HL-60 (cell line): ENCODE measurements at regions not wholly inside any gene's neighbourhood (a gene's known extent, or its start where the extent isn't known, plus 50 kb on each side); places are given as distances from the start of the nearest gene placed in this dataset.
"Not testable (repeated sequence)": the region's sequence is repeated elsewhere in the genome, so short reads cannot be mapped to it uniquely, and the experiment has no call there.

Experiments
- DNase-seq, 2 experiments: peaks; one replicate each; pipeline ENCODE4 v3.0.0-alpha.2; 2010 to 2020; ENCODE audit warnings: low read depth in 1 of 2, low spot score in 1 of 2
- H3K27ac ChIP-seq: fragments of 250-450 bp; sonication (Bioruptor Pico); replicated peaks from 2 replicates; pipeline ENCODE4 v1.5.1; 2020; ENCODE audit warnings: mild to moderate bottlenecking, moderate library complexity
- H3K27me3 ChIP-seq: fragments of 250-450 bp; sonication (Bioruptor Pico); 2 replicates; pipeline ENCODE4 v1.5.1; 2021; ENCODE audit warnings: mild to moderate bottlenecking, moderate library complexity; ENCODE audit not compliant: insufficient read depth, poor library complexity, severe bottlenecking
- H3K4me3 ChIP-seq: replicated peaks from 2 replicates; pipeline ENCODE4 v1.5.1; 2011; ENCODE audit warnings: mild to moderate bottlenecking, control low read depth, low read length; ENCODE audit not compliant: insufficient read depth
- CTCF ChIP-seq: IDR thresholded peaks from one replicate; pipeline ENCODE4 v1.5.1; 2011; ENCODE audit warnings: low read length, control low read depth, inconsistent platforms; ENCODE audit not compliant: insufficient read depth
- GABPA ChIP-seq: IDR thresholded peaks from 2 replicates; pipeline ENCODE4 v1.6.1; 2012; ENCODE audit warnings: low read depth
- POLR2AphosphoS5 ChIP-seq: IDR thresholded peaks from 2 replicates; pipeline ENCODE4 v1.6.1; 2012; ENCODE audit warnings: low read depth
- SPI1 ChIP-seq: IDR thresholded peaks from 2 replicates; pipeline ENCODE4 v1.6.1; 2012; ENCODE audit warnings: low read depth, mild to moderate bottlenecking, borderline replicate concordance
- TF ChIP-seq, protein P1 (sequence below): IDR thresholded peaks from 2 replicates; pipeline ENCODE4 v1.6.1; 2012; ENCODE audit warnings: low read depth; ENCODE audit not compliant: insufficient replicate concordance

GRCh38 chr20:53779822-53780221 is 186.2 kb upstream of the ZNF217 start:
- no peak overlapping the region for H3K4me3 ChIP-seq
- DNase-seq: no peak
- TF ChIP-seq GABPA (no peak), CTCF (no peak), POLR2AphosphoS5 (no peak), SPI1 (no peak)
- TF ChIP-seq, protein P1, sequence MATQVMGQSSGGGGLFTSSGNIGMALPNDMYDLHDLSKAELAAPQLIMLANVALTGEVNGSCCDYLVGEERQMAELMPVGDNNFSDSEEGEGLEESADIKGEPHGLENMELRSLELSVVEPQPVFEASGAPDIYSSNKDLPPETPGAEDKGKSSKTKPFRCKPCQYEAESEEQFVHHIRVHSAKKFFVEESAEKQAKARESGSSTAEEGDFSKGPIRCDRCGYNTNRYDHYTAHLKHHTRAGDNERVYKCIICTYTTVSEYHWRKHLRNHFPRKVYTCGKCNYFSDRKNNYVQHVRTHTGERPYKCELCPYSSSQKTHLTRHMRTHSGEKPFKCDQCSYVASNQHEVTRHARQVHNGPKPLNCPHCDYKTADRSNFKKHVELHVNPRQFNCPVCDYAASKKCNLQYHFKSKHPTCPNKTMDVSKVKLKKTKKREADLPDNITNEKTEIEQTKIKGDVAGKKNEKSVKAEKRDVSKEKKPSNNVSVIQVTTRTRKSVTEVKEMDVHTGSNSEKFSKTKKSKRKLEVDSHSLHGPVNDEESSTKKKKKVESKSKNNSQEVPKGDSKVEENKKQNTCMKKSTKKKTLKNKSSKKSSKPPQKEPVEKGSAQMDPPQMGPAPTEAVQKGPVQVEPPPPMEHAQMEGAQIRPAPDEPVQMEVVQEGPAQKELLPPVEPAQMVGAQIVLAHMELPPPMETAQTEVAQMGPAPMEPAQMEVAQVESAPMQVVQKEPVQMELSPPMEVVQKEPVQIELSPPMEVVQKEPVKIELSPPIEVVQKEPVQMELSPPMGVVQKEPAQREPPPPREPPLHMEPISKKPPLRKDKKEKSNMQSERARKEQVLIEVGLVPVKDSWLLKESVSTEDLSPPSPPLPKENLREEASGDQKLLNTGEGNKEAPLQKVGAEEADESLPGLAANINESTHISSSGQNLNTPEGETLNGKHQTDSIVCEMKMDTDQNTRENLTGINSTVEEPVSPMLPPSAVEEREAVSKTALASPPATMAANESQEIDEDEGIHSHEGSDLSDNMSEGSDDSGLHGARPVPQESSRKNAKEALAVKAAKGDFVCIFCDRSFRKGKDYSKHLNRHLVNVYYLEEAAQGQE: no peak
- H3K27me3 ChIP-seq: no peaks in the 10 kb centered on the region
- no peak overlapping the region for H3K27ac ChIP-seq

- no peaks in the 10 kb centered on the region for H3K27me3 ChIP-seq
- no peak for DNase-seq
- H3K4me3 ChIP-seq: no peak overlapping the region
- TF ChIP-seq CTCF (no peak), SPI1 (no peak), GABPA (no peak), POLR2AphosphoS5 (no peak)
- TF ChIP-seq, protein P1: no peak
- H3K27ac ChIP-seq: no peak overlapping the region
These were observed 185.1 kb upstream of the ZNF217 start for GRCh38 chr20:53778736-53779135.

DNA sequence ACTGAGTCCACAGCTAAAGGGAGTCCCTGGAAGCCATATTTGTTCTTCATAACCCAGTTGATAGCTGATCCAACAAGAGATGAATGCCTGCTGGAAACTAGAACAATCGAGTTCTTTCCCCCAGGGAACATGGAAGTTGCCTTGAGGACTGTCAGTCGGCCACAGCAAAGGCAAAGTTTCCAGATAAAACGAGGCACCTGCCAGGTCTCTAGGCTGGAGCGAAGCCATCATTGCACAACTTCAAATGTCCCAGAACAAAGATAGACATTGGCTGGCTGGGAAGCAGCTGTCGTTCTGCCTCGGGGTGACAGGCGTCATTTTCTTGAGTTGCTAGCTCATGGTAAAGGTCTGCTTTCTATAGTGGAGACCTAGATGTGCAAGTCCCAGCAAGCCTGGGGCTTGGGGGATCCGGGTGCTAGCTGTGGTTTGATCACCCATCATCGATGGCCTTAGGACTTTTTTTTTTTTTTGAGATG is 184.4 kb upstream of the ZNF217 start:
- TF ChIP-seq CTCF (no peak), GABPA (no peak), SPI1 (no peak), POLR2AphosphoS5 (no peak)
- TF ChIP-seq, protein P1: no peak
- no peak for DNase-seq
- H3K27ac ChIP-seq: no peak overlapping the region
- no peak overlapping the region for H3K4me3 ChIP-seq
- H3K27me3 ChIP-seq: no peaks in the 10 kb centered on the region

DNA sequence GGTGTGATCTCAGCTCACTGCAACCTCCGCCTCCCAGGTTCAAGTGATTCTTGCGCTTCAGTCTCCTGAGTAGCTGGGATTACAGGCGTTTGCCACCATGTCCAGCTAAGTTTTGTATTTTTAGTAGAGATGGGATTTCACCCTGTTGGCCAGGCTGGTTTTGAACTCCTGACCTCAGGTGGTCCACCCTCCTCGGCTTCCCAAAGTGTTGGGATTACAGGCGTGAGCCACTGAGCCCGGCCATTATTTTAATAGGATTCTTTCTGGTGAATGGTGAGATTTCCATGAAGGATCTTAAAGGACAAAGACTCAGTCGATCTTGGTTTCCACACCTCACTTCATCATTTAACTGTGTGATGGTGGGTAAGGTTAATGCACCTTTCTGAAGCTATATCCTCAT is 183.8 kb upstream of the ZNF217 start:
- not testable (repeated sequence) for DNase-seq, H3K27me3 ChIP-seq, H3K4me3 ChIP-seq, H3K27ac ChIP-seq
